ENCODE measurements at regions not wholly inside any gene's neighbourhood (a gene's known extent, or its start where the extent isn't known, plus 50 kb on each side); places are given as distances from the start of the nearest gene placed in this dataset.

- no peak for DNase-seq (ENCODE audit: low spot score)
- Histone ChIP-seq H3K4me1 (ENCODE audit: control insufficient read depth in 4 of 4, insufficient read depth in 4 of 4, low read length in 3 of 4) (no peaks in the 10 kb centered on the region), H3K27ac (ENCODE audit: low read depth in 1 of 2, low read length in 2 of 2) (no peak overlapping the region), H3K36me3 (ENCODE audit: control insufficient read depth in 4 of 4, insufficient read depth in 3 of 4, low read depth in 1 of 4, low read length in 3 of 4) (no peaks in the 10 kb centered on the region), H3K9me3 (ENCODE audit: control insufficient read depth in 4 of 4, low read length in 3 of 4) (no peaks in the 10 kb centered on the region), H3K4me3 (ENCODE audit: low read depth in 1 of 3, low read length in 3 of 3) (no peak overlapping the region), H3K27me3 (ENCODE audit: control insufficient read depth in 4 of 4, insufficient read depth in 4 of 4, low read length in 3 of 4) (no peaks in the 10 kb centered on the region), H3K9ac (ENCODE audit: low read depth in 1 of 2, low read length in 2 of 2) (no peak overlapping the region)
- no peak for TF ChIP-seq HNF4A (conservative IDR thresholded peaks at IDR 0.05)
- no peak for TF ChIP-seq ATF3 (IDR thresholded peaks at IDR 0.05)
- TF ChIP-seq YY1 (IDR thresholded peaks at IDR 0.05): no peak
- TF ChIP-seq EGR1 (IDR thresholded peaks at IDR 0.05; ENCODE audit: low read depth in 2 of 2): no peak
- TF ChIP-seq GABPA (IDR thresholded peaks at IDR 0.05 in 1 of 2, conservative IDR thresholded peaks at IDR 0.05 in 1 of 2): no peak
- TF ChIP-seq JUND (IDR thresholded peaks at IDR 0.05): no peak
- no peak for TF ChIP-seq RXRA (IDR thresholded peaks at IDR 0.05)
- TF ChIP-seq, protein P1, sequence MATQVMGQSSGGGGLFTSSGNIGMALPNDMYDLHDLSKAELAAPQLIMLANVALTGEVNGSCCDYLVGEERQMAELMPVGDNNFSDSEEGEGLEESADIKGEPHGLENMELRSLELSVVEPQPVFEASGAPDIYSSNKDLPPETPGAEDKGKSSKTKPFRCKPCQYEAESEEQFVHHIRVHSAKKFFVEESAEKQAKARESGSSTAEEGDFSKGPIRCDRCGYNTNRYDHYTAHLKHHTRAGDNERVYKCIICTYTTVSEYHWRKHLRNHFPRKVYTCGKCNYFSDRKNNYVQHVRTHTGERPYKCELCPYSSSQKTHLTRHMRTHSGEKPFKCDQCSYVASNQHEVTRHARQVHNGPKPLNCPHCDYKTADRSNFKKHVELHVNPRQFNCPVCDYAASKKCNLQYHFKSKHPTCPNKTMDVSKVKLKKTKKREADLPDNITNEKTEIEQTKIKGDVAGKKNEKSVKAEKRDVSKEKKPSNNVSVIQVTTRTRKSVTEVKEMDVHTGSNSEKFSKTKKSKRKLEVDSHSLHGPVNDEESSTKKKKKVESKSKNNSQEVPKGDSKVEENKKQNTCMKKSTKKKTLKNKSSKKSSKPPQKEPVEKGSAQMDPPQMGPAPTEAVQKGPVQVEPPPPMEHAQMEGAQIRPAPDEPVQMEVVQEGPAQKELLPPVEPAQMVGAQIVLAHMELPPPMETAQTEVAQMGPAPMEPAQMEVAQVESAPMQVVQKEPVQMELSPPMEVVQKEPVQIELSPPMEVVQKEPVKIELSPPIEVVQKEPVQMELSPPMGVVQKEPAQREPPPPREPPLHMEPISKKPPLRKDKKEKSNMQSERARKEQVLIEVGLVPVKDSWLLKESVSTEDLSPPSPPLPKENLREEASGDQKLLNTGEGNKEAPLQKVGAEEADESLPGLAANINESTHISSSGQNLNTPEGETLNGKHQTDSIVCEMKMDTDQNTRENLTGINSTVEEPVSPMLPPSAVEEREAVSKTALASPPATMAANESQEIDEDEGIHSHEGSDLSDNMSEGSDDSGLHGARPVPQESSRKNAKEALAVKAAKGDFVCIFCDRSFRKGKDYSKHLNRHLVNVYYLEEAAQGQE (IDR thresholded peaks at IDR 0.05): no peak
- TF ChIP-seq SP1 (IDR thresholded peaks at IDR 0.05): no peak
- TF ChIP-seq MAX (IDR thresholded peaks at IDR 0.05): no peak
- no peak for TF ChIP-seq NR2F2 (IDR thresholded peaks at IDR 0.05)
- no peak for TF ChIP-seq TAF1 (conservative IDR thresholded peaks at IDR 0.05)
- TF ChIP-seq CTCF (IDR thresholded peaks at IDR 0.05; ENCODE audit: low read depth, low read length, missing input control): no peak
- no peak for TF ChIP-seq FOXA1 (IDR thresholded peaks at IDR 0.05)
- no peak for TF ChIP-seq RAD21 (IDR thresholded peaks at IDR 0.05)
- TF ChIP-seq, protein P2, sequence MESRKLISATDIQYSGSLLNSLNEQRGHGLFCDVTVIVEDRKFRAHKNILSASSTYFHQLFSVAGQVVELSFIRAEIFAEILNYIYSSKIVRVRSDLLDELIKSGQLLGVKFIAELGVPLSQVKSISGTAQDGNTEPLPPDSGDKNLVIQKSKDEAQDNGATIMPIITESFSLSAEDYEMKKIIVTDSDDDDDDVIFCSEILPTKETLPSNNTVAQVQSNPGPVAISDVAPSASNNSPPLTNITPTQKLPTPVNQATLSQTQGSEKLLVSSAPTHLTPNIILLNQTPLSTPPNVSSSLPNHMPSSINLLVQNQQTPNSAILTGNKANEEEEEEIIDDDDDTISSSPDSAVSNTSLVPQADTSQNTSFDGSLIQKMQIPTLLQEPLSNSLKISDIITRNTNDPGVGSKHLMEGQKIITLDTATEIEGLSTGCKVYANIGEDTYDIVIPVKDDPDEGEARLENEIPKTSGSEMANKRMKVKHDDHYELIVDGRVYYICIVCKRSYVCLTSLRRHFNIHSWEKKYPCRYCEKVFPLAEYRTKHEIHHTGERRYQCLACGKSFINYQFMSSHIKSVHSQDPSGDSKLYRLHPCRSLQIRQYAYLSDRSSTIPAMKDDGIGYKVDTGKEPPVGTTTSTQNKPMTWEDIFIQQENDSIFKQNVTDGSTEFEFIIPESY (IDR thresholded peaks at IDR 0.05): no peak
- TF ChIP-seq HNF4G (IDR thresholded peaks at IDR 0.05): no peak
- TF ChIP-seq FOXA2 (IDR thresholded peaks at IDR 0.05): no peak
- WGBS: 61% methylated on average over 1 of the region's 1 CpG
Observed at GRCh38 chr13:80894917-80895316, 554.0 kb upstream of the SPRY2 start.
